Choroid plexus epithelial cell (primary cell): ENCODE measurements at regions not wholly inside any gene's neighbourhood (a gene's known extent, or its start where the extent isn't known, plus 50 kb on each side); places are given as distances from the start of the nearest gene placed in this dataset.

Experiments used
- DNase-seq: peaks from one replicate; pipeline ENCODE4 v3.0.0-alpha.2; 2010; ENCODE audit warnings: low read depth
- H3K4me3 ChIP-seq: 2 replicates; pipeline ENCODE4 v1.5.1; 2011; ENCODE audit warnings: low read depth, mild to moderate bottlenecking, control low read depth, low read length, moderate library complexity
- CTCF ChIP-seq: conservative IDR thresholded peaks from 2 replicates; pipeline ENCODE4 v1.5.1; 2011; ENCODE audit warnings: low read depth, mild to moderate bottlenecking, control low read depth, inconsistent platforms, low read length, moderate library complexity

GRCh38 chr10:129078746-129079145, 388.3 kb upstream of the MGMT start:
- TF ChIP-seq CTCF = no peak
- H3K4me3 ChIP-seq = no peak overlapping the region
- DNase-seq = no peak

GRCh38 chr10:129079705-129080104, 387.3 kb upstream of the MGMT start:
- DNase-seq = no peak
- no peak overlapping the region for H3K4me3 ChIP-seq
- no peak for TF ChIP-seq CTCF

- H3K4me3 ChIP-seq = no peak overlapping the region
- TF ChIP-seq CTCF = no peak
- DNase-seq = peak; percentile 18
Observed at GRCh38 chr10:129085811-129086210, 381.2 kb upstream of the MGMT start.

GRCh38 chr10:129089341-129089740, 377.7 kb upstream of the MGMT start:
- DNase-seq = no peak
- no peak overlapping the region for H3K4me3 ChIP-seq

GRCh38 chr10:129090165-129090564, 376.9 kb upstream of the MGMT start:
- TF ChIP-seq CTCF = no peak
- DNase-seq = no peak

More at GRCh38 chr10:129089341-129089740, 377.7 kb upstream of the MGMT start:
- TF ChIP-seq CTCF = no peak

GRCh38 chr10:129090618-129091366, 376.2 kb upstream of the MGMT start:
- no peak for TF ChIP-seq CTCF
- H3K4me3 ChIP-seq = no peak overlapping the region
- DNase-seq = peak; percentile 17

More at GRCh38 chr10:129090165-129090564, 376.9 kb upstream of the MGMT start:
- no peak overlapping the region for H3K4me3 ChIP-seq

GRCh38 chr10:129093641-129094040, 373.4 kb upstream of the MGMT start:
- no peak for DNase-seq
- TF ChIP-seq CTCF = no peak
- no peak overlapping the region for H3K4me3 ChIP-seq
